GM12801 (cell line): ENCODE measurements at regions not wholly inside any gene's neighbourhood (a gene's known extent, or its start where the extent isn't known, plus 50 kb on each side); places are given as distances from the start of the nearest gene placed in this dataset.

Source experiments
- TF ChIP-seq, protein P1 (sequence below): IDR thresholded peaks from one replicate; pipeline ENCODE4 v1.5.1; 2011; ENCODE audit warnings: control low read depth; ENCODE audit not compliant: insufficient read length; ENCODE audit errors: extremely low read depth

DNA sequence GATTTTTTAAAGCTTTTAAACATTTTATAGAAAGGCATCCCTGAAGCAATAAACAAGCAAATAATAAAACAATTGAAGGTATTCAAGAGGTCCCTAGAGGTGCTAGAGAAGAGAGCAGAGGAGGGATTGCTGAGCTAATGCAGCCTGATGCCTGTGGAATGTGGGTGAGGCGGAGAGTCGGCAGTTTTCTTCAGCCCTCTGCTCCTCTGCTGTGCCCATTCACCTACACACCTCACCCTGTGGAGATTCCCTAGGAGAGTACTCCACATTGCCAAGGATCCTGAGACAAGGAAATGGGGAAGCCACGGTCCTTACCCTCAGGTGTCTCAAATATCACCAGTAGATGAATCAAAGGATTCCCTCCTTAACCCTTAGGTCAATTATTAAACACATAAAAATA, 199.8 kb upstream of the POU3F2 start:
- TF ChIP-seq, protein P1, sequence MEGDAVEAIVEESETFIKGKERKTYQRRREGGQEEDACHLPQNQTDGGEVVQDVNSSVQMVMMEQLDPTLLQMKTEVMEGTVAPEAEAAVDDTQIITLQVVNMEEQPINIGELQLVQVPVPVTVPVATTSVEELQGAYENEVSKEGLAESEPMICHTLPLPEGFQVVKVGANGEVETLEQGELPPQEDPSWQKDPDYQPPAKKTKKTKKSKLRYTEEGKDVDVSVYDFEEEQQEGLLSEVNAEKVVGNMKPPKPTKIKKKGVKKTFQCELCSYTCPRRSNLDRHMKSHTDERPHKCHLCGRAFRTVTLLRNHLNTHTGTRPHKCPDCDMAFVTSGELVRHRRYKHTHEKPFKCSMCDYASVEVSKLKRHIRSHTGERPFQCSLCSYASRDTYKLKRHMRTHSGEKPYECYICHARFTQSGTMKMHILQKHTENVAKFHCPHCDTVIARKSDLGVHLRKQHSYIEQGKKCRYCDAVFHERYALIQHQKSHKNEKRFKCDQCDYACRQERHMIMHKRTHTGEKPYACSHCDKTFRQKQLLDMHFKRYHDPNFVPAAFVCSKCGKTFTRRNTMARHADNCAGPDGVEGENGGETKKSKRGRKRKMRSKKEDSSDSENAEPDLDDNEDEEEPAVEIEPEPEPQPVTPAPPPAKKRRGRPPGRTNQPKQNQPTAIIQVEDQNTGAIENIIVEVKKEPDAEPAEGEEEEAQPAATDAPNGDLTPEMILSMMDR = no peak

DNA sequence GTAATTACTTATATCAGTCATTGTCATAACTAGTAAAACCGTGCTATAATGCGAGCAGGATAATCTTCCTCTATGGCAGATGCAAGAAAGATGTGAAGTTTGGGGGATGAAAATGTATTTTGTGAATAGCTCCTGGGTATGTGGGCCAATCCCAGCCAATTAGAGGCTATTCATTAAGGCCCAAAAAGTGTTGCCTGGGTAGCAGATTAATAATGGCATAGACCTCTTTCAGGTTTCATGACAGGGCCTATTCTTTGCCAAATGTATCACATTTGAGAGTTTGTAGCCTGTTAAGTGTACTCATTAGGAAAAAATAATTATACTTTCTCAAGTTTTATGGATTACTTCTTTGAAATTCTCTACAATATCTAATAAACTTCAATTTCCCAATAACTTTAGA, 199.2 kb upstream of the POU3F2 start:
- TF ChIP-seq, protein P1 = no peak

DNA sequence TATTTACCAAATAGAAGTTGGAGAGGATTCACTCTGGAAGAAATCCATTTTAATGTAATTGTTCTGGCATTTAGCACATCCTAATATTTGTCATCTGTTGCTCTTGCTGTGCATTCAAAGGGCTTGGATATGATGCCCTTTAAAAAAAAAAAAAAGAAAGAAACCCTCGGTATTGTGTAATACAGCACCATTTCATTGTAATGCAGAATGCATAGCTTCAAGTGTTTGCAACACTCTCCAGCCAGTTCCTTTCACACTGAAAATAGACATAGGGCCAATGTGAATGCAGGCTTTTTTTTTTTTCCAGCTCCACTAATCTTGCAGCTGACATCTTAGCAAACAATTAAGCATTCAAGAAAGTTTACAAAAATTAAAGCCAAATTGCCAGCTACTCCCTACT, 197.4 kb upstream of the POU3F2 start:
- TF ChIP-seq, protein P1 = no peak

DNA sequence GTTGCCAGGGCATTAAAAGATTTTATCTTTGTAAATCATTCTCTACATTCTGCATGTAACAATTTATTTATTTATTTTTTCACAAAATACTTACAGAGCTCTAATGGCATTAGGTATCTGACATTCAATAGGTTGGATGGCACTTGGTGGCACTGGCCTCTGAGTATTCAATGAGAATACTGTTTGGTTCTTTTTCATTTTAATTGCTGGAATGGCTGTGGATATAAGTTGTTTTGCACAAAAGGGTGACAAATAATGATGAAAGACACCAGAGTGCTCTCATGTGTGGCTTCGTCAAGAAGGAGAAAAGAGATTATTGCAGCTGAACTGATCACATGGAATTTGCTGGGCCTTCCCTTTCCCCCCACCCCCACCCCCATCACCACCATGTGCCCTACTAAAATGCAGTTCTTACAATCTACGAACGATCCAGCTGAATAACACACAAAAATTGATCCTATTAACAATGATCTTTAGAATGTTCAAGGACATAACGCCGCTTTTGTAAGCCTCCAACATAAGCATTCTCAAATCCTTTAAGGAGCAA, 195.2 kb upstream of the POU3F2 start:
- TF ChIP-seq, protein P1 = no peak

DNA sequence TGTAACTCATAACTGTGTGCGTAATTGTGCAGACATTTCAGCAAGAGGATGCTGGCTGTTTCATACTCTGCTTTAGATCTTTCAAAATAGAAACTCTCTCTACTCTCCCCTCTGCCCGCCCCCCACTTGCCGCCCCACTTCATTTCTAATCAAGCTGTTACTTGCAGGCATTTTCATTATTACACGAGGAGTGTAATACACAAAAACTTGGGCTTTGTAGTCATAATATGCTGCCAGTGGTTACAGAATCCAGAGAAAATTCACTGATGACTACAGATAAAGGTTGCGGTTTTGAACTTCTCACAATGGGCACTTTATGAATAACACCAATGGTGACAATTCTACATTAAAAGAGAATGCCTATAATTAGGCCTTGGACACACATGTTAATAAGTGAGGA, 194.0 kb upstream of the POU3F2 start:
- TF ChIP-seq, protein P1 = no peak

DNA sequence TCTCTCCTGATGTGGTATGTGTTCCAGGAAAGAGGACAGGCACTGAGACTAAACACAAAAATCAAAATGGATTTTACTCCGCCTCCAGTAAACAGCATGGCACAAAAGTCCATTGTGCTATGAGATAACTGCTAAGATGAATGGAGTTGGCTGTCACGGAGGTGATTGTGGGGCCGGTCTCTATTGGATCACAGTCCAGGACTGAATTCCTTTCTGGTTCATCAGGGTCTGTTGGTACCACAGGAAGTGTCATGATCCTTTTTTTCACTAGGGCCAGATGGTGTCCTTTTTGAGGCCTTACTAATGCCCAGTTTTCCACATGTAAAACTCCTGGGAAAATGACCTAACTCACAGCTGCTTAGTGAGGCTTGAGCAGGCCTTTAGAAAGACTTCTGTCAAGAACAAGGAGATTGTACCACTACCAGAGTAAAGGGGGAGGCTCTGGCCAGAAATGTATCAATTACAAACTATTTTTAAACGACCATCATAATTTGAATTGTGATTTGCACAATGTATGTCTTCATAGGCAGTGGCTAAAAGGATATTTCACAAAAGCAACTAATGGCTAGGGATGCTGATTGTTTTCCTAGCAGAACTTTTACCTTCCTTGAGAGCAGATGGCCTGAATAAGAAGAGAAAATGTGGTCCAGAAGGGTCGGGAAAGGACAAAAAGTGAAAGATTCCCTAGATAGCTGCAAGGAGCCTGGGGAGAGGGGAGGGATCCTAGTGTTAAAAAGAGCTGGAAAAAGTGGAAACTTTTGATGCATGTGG, 192.2 kb upstream of the POU3F2 start:
- TF ChIP-seq, protein P1 = no peak

DNA sequence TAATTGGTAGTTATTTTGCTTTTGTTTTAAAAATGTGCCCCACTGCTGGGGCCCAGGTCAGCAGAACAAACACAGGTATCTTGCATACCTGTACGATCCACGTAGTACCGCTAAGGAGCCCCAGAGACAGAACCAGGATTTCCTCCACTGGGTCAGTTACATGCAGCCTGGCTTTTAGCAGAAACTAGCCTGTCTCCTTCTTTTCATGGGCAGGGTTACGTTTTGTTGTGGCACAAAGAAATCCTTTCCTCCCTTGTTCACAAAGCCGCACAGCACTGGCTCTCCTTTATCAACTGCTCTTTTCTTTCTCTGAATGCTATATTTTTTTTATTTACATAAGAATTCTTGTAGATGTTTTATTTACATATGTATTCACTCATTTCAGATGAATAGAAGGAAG, 190.3 kb upstream of the POU3F2 start:
- TF ChIP-seq, protein P1 = no peak
